ENCODE measurements at regions not wholly inside any gene's neighbourhood (a gene's known extent, or its start where the extent isn't known, plus 50 kb on each side); places are given as distances from the start of the nearest gene placed in this dataset.

- no peak for DNase-seq
- Histone ChIP-seq H3K9me3 (no peaks in the 10 kb centered on the region), H3K27me3 (no peaks in the 10 kb centered on the region), H3K4me3 (ENCODE audit: low read depth, low read length) (no peak overlapping the region), H3K4me1 (no peaks in the 10 kb centered on the region), H3K36me3 (no peaks in the 10 kb centered on the region)
- TF ChIP-seq, protein P1, sequence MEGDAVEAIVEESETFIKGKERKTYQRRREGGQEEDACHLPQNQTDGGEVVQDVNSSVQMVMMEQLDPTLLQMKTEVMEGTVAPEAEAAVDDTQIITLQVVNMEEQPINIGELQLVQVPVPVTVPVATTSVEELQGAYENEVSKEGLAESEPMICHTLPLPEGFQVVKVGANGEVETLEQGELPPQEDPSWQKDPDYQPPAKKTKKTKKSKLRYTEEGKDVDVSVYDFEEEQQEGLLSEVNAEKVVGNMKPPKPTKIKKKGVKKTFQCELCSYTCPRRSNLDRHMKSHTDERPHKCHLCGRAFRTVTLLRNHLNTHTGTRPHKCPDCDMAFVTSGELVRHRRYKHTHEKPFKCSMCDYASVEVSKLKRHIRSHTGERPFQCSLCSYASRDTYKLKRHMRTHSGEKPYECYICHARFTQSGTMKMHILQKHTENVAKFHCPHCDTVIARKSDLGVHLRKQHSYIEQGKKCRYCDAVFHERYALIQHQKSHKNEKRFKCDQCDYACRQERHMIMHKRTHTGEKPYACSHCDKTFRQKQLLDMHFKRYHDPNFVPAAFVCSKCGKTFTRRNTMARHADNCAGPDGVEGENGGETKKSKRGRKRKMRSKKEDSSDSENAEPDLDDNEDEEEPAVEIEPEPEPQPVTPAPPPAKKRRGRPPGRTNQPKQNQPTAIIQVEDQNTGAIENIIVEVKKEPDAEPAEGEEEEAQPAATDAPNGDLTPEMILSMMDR (IDR thresholded peaks at IDR 0.05; ENCODE audit: low read depth, low read length): no peak
Measured at GRCh38 chr12:85657836-85658630, 178.2 kb downstream of the RASSF9 start.

DNA sequence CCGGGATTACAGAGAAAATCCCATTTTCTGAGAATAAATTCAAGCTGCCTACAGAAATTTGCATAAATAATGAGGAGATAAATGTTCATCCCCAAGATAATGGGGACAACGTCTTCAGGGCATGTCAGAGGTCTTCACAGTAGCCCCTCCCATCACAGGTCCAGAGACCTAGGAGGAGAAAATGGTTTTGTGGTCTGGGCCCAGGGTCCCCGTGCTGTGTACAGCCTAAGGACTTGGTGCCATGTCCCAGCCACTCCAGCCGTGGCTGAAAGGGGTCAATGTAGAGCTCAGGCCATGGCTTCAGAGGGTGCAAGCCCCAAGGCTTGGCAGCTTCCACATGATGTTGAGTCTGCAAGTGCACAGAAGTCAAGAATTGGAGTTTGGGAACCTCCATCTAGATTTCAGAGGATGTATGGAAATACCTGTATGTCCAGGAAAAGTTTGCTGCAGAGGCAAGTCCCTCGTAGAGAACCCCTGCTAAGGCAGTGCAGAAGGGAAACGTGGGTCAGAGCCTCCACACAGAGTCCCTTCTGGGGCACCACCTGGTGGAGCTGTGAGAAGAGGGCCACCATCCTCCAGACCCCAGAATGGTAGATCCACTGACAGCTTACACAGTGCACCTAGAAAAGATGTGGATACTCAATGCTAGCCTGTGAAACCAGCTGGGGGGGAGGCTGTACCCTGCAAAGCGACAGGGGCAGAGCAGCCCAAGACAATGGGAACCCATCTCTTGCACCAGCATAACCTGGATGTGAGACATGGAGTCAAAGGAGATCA lies 176.3 kb downstream of the RASSF9 start:
- Histone ChIP-seq H3K36me3 (no peaks in the 10 kb centered on the region), H3K9me3 (no peaks in the 10 kb centered on the region), H3K4me3 (ENCODE audit: low read depth, low read length) (no peak overlapping the region), H3K27me3 (no peaks in the 10 kb centered on the region), H3K4me1 (no peaks in the 10 kb centered on the region)
- TF ChIP-seq, protein P1 (IDR thresholded peaks at IDR 0.05; ENCODE audit: low read depth, low read length): no peak
- DNase-seq: no peak

GRCh38 chr12:85661461-85662206 lies 174.6 kb downstream of the RASSF9 start:
- H3K4me3 ChIP-seq (ENCODE audit: low read depth, low read length): no peak overlapping the region
- TF ChIP-seq, protein P1 (IDR thresholded peaks at IDR 0.05; ENCODE audit: low read depth, low read length): no peak
- H3K27me3 ChIP-seq: no peaks in the 10 kb centered on the region

DNA sequence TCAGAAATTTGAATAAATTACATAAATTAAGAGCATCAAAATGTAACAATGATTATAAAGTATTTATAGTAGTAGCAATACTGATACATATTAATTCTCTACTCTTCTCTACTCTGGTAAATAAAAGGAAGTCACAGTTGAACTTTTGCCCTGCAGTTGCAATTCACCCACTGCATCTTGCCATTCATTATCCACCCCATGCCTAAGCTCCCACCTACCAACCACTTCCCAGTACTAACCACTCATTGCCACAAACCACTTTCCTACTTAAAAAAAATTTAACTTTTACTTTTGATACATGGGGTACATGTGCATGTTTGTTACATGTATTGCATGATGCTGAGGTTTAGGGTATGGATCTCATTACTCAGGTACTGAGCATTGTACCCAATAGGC lies 174.0 kb downstream of the RASSF9 start:
- H3K9me3 ChIP-seq: no peaks in the 10 kb centered on the region
- H3K4me3 ChIP-seq (ENCODE audit: low read depth, low read length): no peak overlapping the region
- TF ChIP-seq, protein P1 (IDR thresholded peaks at IDR 0.05; ENCODE audit: low read depth, low read length): no peak
- H3K27me3 ChIP-seq: no peaks in the 10 kb centered on the region
- DNase-seq: no peak
- no peaks in the 10 kb centered on the region for H3K36me3 ChIP-seq
- no peaks in the 10 kb centered on the region for H3K4me1 ChIP-seq

More at GRCh38 chr12:85661461-85662206, 174.6 kb downstream of the RASSF9 start:
- Histone ChIP-seq H3K4me1 (no peaks in the 10 kb centered on the region), H3K36me3 (no peaks in the 10 kb centered on the region), H3K9me3 (no peaks in the 10 kb centered on the region)
- no peak for DNase-seq

GRCh38 chr12:85663631-85664030 lies 172.6 kb downstream of the RASSF9 start:
- no peaks in the 10 kb centered on the region for H3K27me3 ChIP-seq
- H3K36me3 ChIP-seq: no peaks in the 10 kb centered on the region
- no peak for DNase-seq
- H3K9me3 ChIP-seq: no peaks in the 10 kb centered on the region
- H3K4me1 ChIP-seq: no peaks in the 10 kb centered on the region
- no peak overlapping the region for H3K4me3 ChIP-seq (ENCODE audit: low read depth, low read length)
- TF ChIP-seq, protein P1 (IDR thresholded peaks at IDR 0.05; ENCODE audit: low read depth, low read length): no peak
